Caco-2 (cell line): ENCODE measurements at regions not wholly inside any gene's neighbourhood (a gene's known extent, or its start where the extent isn't known, plus 50 kb on each side); places are given as distances from the start of the nearest gene placed in this dataset.

ENCODE experiments used
- BruUV-seq: library from RNA; stranded (reverse); fragments of 400-500 nt; replicated peaks from 2 replicates; lab custom pipeline; 2021; lab: Mats Ljungman, UMichigan
- CTCF ChIA-PET: fragments of 300-600 bp; sonication (Branson Sonifier 250); formaldehyde crosslinking; loops from one replicate; lab custom pipeline; 2022; ENCODE audit warnings: antibody characterized with exemption; lab: Charles Lee
- POLR2A ChIA-PET: fragments of 300-600 bp; sonication (Branson Sonifier 250); formaldehyde crosslinking; loops from one replicate; lab custom pipeline; 2022; ENCODE audit warnings: antibody characterized with exemption; lab: Charles Lee
- DNase-seq, 2 experiments: peaks; one replicate each; pipeline versions ENCODE4 v3.0.0 to v3.0.0-alpha.2; 2020 to 2022
- H3K27me3 ChIP-seq: replicated peaks from 2 replicates; pipeline ENCODE4 v1.6.0; 2011; ENCODE audit warnings: low read length; ENCODE audit not compliant: control insufficient read depth, insufficient read depth
- H3K36me3 ChIP-seq: 2 replicates; pipeline ENCODE4 v1.5.1; 2011; ENCODE audit warnings: low read length; ENCODE audit not compliant: control insufficient read depth, insufficient read depth
- H3K4me1 ChIP-seq: fragments of 250-450 bp; sonication (Bioruptor Pico); 2 replicates; pipeline ENCODE4 v1.5.1; 2020; ENCODE audit warnings: mild to moderate bottlenecking
- H3K4me3 ChIP-seq: 2 replicates; pipeline ENCODE4 v1.5.1; 2011; ENCODE audit warnings: low read depth, mild to moderate bottlenecking, control low read depth, low read length
- H3K9me3 ChIP-seq: fragments of 250-450 bp; sonication (Bioruptor Pico); 2 replicates; pipeline ENCODE4 v1.5.1; 2020; ENCODE audit warnings: mild to moderate bottlenecking, moderate library complexity
- H3K27ac Mint-ChIP-seq: one replicate; pipeline ENCODE4 v1.8.0; 2022; ENCODE audit warnings: mixed read lengths; ENCODE audit not compliant: unreplicated experiment
- H3K27me3 Mint-ChIP-seq: one replicate; pipeline ENCODE4 v1.8.0; 2022; ENCODE audit warnings: mixed read lengths; ENCODE audit not compliant: insufficient read depth, unreplicated experiment
- H3K36me3 Mint-ChIP-seq: one replicate; pipeline ENCODE4 v1.8.0; 2022; ENCODE audit warnings: mild to moderate bottlenecking, mixed read lengths; ENCODE audit not compliant: insufficient read depth, unreplicated experiment
- H3K4me1 Mint-ChIP-seq: one replicate; pipeline ENCODE4 v1.8.0; 2022; ENCODE audit warnings: low read depth, mixed read lengths; ENCODE audit not compliant: unreplicated experiment
- H3K4me3 Mint-ChIP-seq: one replicate; pipeline ENCODE4 v1.8.0; 2022; ENCODE audit warnings: mild to moderate bottlenecking, moderate library complexity, mixed read lengths; ENCODE audit not compliant: unreplicated experiment
- H3K9me3 Mint-ChIP-seq: one replicate; pipeline ENCODE4 v1.8.0; 2022; ENCODE audit warnings: mixed read lengths; ENCODE audit not compliant: unreplicated experiment
- intact Hi-C: fragments of 100-400 bp; cut with micrococcal nuclease; formaldehyde crosslinking; loops from one replicate; pipeline ENCODE4 v1.10.0; 2022; ENCODE audit not compliant: unreplicated experiment
- TF ChIP-seq, protein P1 (sequence below), 2 experiments: fragments of 200-600 bp in 1 of 2; IDR thresholded peaks; 1 replicate in 1 of 2; 2 replicates in 1 of 2; pipeline versions ENCODE4 v1.5.1 to v1.8.0; 2011 to 2022; ENCODE audit warnings: antibody characterized with exemption in 1 of 2, control low read depth in 1 of 2, inconsistent platforms in 1 of 2, low read depth in 1 of 2, low read length in 1 of 2, mild to moderate bottlenecking in 1 of 2, moderate library complexity in 1 of 2; ENCODE audit not compliant: insufficient read depth in 1 of 2, severe bottlenecking in 1 of 2, unreplicated experiment in 1 of 2

DNA sequence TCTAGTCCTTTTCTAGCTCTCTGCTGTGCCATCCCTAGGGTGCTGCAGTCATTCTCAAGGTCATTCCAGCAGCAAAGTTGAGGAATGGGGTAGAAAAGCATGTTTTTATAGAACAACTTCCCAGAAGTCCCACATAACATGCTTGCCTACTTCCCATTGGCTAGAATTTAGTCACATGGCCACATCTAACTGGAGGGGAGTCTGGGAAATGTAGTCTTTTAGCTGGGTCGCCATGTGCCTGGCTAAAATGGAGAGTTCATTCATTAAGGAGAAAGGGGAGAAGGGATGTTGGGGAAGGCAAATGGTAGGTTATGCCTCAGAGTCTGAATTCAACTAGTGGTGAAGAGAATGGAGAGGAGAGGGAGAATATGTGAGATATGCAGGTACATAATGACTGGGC lies 85.7 kb downstream of the SLC4A3 start:
- TF ChIP-seq, protein P1, sequence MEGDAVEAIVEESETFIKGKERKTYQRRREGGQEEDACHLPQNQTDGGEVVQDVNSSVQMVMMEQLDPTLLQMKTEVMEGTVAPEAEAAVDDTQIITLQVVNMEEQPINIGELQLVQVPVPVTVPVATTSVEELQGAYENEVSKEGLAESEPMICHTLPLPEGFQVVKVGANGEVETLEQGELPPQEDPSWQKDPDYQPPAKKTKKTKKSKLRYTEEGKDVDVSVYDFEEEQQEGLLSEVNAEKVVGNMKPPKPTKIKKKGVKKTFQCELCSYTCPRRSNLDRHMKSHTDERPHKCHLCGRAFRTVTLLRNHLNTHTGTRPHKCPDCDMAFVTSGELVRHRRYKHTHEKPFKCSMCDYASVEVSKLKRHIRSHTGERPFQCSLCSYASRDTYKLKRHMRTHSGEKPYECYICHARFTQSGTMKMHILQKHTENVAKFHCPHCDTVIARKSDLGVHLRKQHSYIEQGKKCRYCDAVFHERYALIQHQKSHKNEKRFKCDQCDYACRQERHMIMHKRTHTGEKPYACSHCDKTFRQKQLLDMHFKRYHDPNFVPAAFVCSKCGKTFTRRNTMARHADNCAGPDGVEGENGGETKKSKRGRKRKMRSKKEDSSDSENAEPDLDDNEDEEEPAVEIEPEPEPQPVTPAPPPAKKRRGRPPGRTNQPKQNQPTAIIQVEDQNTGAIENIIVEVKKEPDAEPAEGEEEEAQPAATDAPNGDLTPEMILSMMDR (IDR thresholded peaks at IDR 0.05; ENCODE audit: insufficient read depth in 1 of 2, low read depth in 1 of 2, low read length in 1 of 2, severe bottlenecking in 1 of 2, unreplicated experiment in 1 of 2): no peak
- intact Hi-C loops: loop anchor here (5.0 kb wide), 1 partner anchor 376 kb away; no protein-coding TSS in a partner anchor
- Mint-ChIP-seq H3K4me1 (no peaks in the 10 kb centered on the region), H3K27ac (no peak overlapping the region), H3K4me3 (no peak overlapping the region), H3K9me3 (peaks cover 27% of the 10 kb centered on the region), H3K36me3 (peaks cover 5% of the 10 kb centered on the region), H3K27me3 (peaks cover 7% of the 10 kb centered on the region)
- Histone ChIP-seq H3K27me3 (no peaks in the 10 kb centered on the region), H3K4me3 (no peak overlapping the region), H3K4me1 (no peaks in the 10 kb centered on the region), H3K36me3 (no peaks in the 10 kb centered on the region), H3K9me3 (peaks cover 8% of the 10 kb centered on the region)
- ChIA-PET CTCF (interaction anchor here (0.7 kb wide), 1 partner anchor 23 kb away, joined by 3 read pairs; no protein-coding TSS in a partner anchor), POLR2A (no interaction called here)
- no TSS peak for BruUV-seq
- peak; percentile 55 to 57 for DNase-seq

DNA sequence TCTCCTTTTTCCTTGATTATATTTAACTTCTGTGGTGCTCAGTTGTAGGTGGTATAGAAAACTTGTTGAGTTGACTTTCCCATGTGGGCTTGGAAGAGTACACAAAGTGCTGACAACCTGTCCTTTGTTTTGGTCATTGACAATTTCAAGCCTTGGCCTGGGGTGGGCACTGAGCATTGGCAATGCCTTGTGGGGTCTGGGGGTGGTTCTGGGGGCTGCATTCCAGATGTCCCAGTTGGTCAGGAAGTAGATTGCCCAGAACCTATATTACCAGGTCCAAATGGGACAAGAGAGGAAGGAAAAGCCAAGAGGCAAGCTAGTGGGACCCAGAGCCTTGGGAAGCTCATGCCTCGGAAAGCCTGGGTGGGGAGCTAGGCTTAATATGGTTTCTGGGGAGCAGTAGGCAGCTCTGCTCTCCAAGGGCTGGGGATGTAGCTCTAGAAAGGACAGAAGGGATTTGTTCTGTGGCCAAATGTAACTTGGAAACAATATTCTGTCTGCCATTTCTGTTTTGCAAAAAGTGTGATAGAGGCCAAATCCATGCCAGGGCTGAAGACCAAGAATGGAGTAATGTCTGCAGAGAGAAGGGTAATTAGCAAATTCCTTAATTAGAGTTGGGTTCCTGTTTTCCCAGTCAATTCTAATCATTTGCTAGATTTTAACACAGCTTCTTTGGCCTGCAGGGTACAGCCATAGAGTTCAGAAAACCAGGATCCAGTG lies 87.4 kb downstream of the SLC4A3 start:
- Histone ChIP-seq H3K4me1 (no peaks in the 10 kb centered on the region), H3K36me3 (no peaks in the 10 kb centered on the region), H3K4me3 (no peak overlapping the region), H3K9me3 (peaks cover 8% of the 10 kb centered on the region), H3K27me3 (no peaks in the 10 kb centered on the region)
- Mint-ChIP-seq H3K27me3 (peaks cover 7% of the 10 kb centered on the region), H3K36me3 (peaks cover 5% of the 10 kb centered on the region), H3K27ac (no peak overlapping the region), H3K4me3 (no peak overlapping the region), H3K4me1 (no peaks in the 10 kb centered on the region), H3K9me3 (peaks cover 27% of the 10 kb centered on the region)
- intact Hi-C loops: loop anchor here (5.0 kb wide), 1 partner anchor 378 kb away; no protein-coding TSS in a partner anchor
- POLR2A ChIA-PET: no interaction called here
- TF ChIP-seq, protein P1 (IDR thresholded peaks at IDR 0.05; ENCODE audit: insufficient read depth in 1 of 2, low read depth in 1 of 2, low read length in 1 of 2, severe bottlenecking in 1 of 2, unreplicated experiment in 1 of 2): no peak
- BruUV-seq: no TSS peak
- CTCF ChIA-PET: interaction anchor here (1.0 kb wide), 1 partner anchor 12 kb away, joined by 3 read pairs; no protein-coding TSS in a partner anchor
- DNase-seq: no peak

DNA sequence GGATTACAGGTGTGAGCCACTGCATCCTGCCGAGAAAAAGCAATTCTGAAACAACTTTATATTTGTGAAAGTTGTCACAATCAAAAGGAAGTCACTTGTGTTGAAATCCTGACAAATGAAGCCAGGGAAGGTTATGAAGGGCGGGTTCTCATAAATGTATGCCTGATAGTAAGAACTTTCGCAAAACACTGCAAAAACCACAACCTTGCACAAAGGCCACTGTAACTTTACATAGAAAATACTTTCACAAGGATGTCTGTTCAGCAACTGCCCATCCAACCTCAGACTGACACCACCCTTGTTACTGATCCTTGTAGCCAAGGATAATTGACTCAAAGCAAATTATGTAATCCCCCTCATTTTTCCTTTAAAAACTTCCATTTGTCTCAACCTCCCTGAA lies 90.6 kb downstream of the SLC4A3 start:
- H3K4me1 ChIP-seq: no peaks in the 10 kb centered on the region
- peaks cover 7% of the 10 kb centered on the region for H3K9me3 Mint-ChIP-seq
- H3K9me3 ChIP-seq: peaks cover 7% of the 10 kb centered on the region
- peaks cover 4% of the 10 kb centered on the region for H3K36me3 Mint-ChIP-seq
- no peak overlapping the region for H3K4me3 ChIP-seq
- peaks cover 5% of the 10 kb centered on the region for H3K27me3 Mint-ChIP-seq
- intact Hi-C loops: no loop called here
- DNase-seq: no peak
- no peaks in the 10 kb centered on the region for H3K27me3 ChIP-seq
- no peaks in the 10 kb centered on the region for H3K36me3 ChIP-seq
- H3K4me1 Mint-ChIP-seq: no peaks in the 10 kb centered on the region
- POLR2A ChIA-PET: no interaction called here
- no peak overlapping the region for H3K4me3 Mint-ChIP-seq
- no peak overlapping the region for H3K27ac Mint-ChIP-seq
- BruUV-seq: no TSS peak
- TF ChIP-seq, protein P1 (IDR thresholded peaks at IDR 0.05; ENCODE audit: insufficient read depth in 1 of 2, low read depth in 1 of 2, low read length in 1 of 2, severe bottlenecking in 1 of 2, unreplicated experiment in 1 of 2): no peak
- CTCF ChIA-PET: no interaction called here
